ENCODE measurements at regions not wholly inside any gene's neighbourhood (a gene's known extent, or its start where the extent isn't known, plus 50 kb on each side); places are given as distances from the start of the nearest gene placed in this dataset.

DNA sequence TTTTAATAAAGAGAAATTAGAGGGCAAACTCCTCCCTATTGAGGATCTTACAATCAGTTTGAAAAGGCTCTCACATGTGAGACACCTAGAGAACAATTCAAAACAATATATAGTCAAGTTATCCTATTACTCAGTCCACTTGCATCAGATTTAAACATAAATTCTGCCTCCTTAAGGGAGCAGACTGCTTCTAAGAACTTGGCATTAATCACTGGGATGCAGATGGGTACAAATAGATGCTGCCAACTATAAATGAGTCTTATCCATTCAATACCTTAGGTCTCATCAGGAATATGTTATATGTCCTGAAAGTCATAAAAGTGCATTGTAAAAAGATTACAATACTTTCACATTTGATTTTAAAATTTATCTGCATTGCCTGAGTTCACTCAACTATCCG, 269.3 kb upstream of the KIRREL3 start:
- TF ChIP-seq, protein P1, sequence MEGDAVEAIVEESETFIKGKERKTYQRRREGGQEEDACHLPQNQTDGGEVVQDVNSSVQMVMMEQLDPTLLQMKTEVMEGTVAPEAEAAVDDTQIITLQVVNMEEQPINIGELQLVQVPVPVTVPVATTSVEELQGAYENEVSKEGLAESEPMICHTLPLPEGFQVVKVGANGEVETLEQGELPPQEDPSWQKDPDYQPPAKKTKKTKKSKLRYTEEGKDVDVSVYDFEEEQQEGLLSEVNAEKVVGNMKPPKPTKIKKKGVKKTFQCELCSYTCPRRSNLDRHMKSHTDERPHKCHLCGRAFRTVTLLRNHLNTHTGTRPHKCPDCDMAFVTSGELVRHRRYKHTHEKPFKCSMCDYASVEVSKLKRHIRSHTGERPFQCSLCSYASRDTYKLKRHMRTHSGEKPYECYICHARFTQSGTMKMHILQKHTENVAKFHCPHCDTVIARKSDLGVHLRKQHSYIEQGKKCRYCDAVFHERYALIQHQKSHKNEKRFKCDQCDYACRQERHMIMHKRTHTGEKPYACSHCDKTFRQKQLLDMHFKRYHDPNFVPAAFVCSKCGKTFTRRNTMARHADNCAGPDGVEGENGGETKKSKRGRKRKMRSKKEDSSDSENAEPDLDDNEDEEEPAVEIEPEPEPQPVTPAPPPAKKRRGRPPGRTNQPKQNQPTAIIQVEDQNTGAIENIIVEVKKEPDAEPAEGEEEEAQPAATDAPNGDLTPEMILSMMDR (IDR thresholded peaks at IDR 0.05): no peak
- TF ChIP-seq HOXA7 (CRISPR knock-in tag; IDR thresholded peaks at IDR 0.05): no peak
- no peak for TF ChIP-seq POLR2A (IDR thresholded peaks at IDR 0.05; ENCODE audit: low read length)
